GM12872 (cell line): ENCODE measurements at regions not wholly inside any gene's neighbourhood (a gene's known extent, or its start where the extent isn't known, plus 50 kb on each side); places are given as distances from the start of the nearest gene placed in this dataset.

Experiments used
- TF ChIP-seq, protein P1 (sequence below): IDR thresholded peaks from 3 replicates; pipeline ENCODE4 v1.5.1; 2011; ENCODE audit warnings: low read depth, mild to moderate bottlenecking, low read length, moderate library complexity; ENCODE audit not compliant: insufficient read depth

GRCh38 chr4:151488968-151489367 is 80.0 kb downstream of the FHIP1A start:
- TF ChIP-seq, protein P1, sequence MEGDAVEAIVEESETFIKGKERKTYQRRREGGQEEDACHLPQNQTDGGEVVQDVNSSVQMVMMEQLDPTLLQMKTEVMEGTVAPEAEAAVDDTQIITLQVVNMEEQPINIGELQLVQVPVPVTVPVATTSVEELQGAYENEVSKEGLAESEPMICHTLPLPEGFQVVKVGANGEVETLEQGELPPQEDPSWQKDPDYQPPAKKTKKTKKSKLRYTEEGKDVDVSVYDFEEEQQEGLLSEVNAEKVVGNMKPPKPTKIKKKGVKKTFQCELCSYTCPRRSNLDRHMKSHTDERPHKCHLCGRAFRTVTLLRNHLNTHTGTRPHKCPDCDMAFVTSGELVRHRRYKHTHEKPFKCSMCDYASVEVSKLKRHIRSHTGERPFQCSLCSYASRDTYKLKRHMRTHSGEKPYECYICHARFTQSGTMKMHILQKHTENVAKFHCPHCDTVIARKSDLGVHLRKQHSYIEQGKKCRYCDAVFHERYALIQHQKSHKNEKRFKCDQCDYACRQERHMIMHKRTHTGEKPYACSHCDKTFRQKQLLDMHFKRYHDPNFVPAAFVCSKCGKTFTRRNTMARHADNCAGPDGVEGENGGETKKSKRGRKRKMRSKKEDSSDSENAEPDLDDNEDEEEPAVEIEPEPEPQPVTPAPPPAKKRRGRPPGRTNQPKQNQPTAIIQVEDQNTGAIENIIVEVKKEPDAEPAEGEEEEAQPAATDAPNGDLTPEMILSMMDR, result no peak

DNA sequence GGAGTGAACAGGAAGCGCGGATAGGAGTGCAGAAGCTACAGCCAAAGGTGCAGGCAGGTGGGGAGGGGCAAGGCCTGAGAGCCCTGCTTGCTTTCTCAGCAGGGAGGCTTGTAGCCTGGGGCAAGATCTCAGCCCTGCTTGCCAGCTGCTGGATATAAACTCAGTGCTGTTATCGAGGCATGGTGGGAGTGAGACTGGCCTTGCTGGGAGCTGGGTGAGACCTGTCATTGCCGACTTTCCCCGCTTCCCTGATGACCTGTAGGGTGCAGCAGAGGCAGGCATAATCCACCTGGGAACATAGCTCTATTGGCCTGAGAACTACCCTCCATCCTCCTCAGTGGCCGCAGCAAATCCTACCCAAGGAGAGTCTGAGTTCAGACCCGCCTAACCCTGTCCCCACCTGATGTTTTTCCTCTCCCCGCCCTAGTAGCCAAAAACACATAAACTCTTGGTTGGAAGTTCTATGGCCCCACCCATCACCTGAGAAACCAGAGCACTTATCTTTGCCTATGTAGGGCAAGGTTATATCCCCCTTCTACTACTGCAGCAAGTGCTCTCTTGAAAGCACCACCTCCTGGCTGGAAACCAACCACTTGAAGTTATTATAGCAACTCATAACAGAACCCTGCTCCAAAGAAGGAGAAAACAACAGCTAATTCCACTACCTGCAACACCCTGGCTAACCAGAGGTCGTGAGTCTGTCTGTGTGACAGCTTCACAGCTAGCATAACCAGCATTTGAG is 80.7 kb downstream of the FHIP1A start:
- TF ChIP-seq, protein P1, result no peak

- TF ChIP-seq, protein P1, result no peak
Observed at GRCh38 chr4:151517896-151518295, 108.9 kb downstream of the FHIP1A start.

- TF ChIP-seq, protein P1, result no peak
Observed at GRCh38 chr4:151518359-151518758, 109.4 kb downstream of the FHIP1A start.

- TF ChIP-seq, protein P1, result no peak
Observed at GRCh38 chr4:151519728-151520415, 110.9 kb downstream of the FHIP1A start.

DNA sequence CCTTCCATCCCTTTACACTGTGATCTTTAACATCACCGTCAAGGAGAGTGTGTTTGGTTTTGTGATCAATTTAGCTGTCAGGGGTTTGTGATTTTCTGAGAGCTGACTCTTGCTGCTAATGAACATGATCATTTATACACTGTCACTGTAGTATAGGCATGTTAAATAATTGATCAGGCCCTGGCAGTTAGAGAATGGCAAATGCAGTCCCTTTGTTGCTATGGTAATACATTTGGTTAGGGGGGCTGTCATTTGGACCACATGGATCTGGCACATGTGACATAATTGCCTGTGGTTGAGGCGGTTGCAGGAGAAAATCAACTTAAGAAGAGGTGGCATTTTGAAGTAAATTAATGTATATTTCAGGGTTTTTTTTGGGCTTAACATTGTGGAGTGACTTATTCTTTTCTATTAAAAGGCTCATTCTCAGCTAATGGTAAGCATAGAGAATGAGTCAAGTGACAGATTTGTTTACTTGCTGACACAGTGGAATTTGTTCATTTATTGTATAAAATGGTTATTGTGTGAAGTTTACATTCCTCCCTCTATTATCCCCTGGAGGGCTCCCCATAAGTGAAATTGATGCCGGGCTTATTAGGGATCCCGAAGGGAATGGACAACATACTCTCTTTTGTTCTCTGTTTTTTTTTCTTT is 114.0 kb downstream of the FHIP1A start:
- TF ChIP-seq, protein P1, result no peak

DNA sequence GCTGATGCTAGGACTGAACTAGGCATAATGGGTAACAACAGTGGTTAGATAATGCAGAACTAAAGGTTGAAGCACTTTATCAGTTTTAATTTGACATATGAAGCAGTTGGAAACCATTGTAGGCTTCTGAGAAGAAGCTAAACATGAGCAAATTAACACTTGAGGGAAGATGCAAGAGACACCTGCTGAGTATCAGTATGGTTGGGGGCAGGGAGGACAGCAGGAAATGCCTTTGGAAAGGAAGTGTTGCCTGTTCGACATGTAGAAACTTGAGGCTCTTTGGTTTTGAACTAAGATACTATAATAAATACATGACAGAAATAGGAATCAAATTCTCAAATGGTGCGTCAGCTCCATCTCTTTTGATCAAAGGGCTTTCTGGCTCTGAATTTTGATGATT is 115.6 kb downstream of the FHIP1A start:
- TF ChIP-seq, protein P1, result no peak
